HepG2 (cell line): ENCODE measurements at regions not wholly inside any gene's neighbourhood (a gene's known extent, or its start where the extent isn't known, plus 50 kb on each side); places are given as distances from the start of the nearest gene placed in this dataset.

Source experiments
- ATAC-seq: fragments of 200-7000 bp; cut with Tn5 transposase; 3 replicates; pipeline ENCODE4 v1.9.1; 2020; ENCODE audit warnings: mild to moderate bottlenecking, moderate library complexity
- BruUV-seq: library from RNA; stranded (reverse); fragments of 400-500 nt; replicated peaks from 2 replicates; lab custom pipeline; 2021; lab: Mats Ljungman, UMichigan
- CTCF ChIA-PET: fragments of 300-600 bp; formaldehyde crosslinking; extraction: SDS; loops from one replicate; lab custom pipeline; 2021; ENCODE audit warnings: low total read pairs, inconsistent platforms, low intra/inter-chr PET ratio; lab: Yijun Ruan, JAX
- POLR2A ChIA-PET: fragments of 350-600 bp; sonication (Branson Sonifier 250); formaldehyde crosslinking; loops from one replicate; lab custom pipeline; 2020; ENCODE audit warnings: antibody characterized with exemption, inconsistent platforms; lab: Yijun Ruan, JAX
- DNase-seq: peaks from one replicate; pipeline ENCODE4 v3.0.0-alpha.2; 2015; ENCODE audit warnings: low spot score
- FAIRE-seq: peaks from 3 replicates; lab custom pipeline; 2011; peaks lifted over from hg19 to GRCh38; lab: Jason Lieb, UNC
- H2AFZ ChIP-seq: one replicate; pipeline ENCODE4 v1.6.1; 2011; ENCODE audit warnings: low read length, inconsistent platforms
- H3K27ac ChIP-seq: fragments of 300-600 bp; 3 replicates; pipeline ENCODE4 v1.8.0; 2011; ENCODE audit warnings: mixed run types, mild to moderate bottlenecking, mixed read lengths, low read length, inconsistent platforms; ENCODE audit not compliant: insufficient read depth; ENCODE audit errors: extremely low read length
- H3K27me3 ChIP-seq, 2 experiments: fragments of 200-600 bp in 1 of 2; 2 replicates in 1 of 2; 3 replicates in 1 of 2; pipeline versions ENCODE4 v1.6.0 to v1.8.0; 2011; ENCODE audit warnings: low read length in 2 of 2, mild to moderate bottlenecking in 2 of 2, moderate library complexity in 2 of 2, inconsistent platforms in 1 of 2; ENCODE audit not compliant: insufficient read depth in 2 of 2, control insufficient read depth in 1 of 2
- H3K36me3 ChIP-seq, 2 experiments: fragments of 200-600 bp in 1 of 2; replicated peaks in 1 of 2; 2 replicates in 1 of 2; 3 replicates in 1 of 2; pipeline versions ENCODE4 v1.5.1 to v1.8.0; 2011; ENCODE audit warnings: low read length in 2 of 2, inconsistent platforms in 1 of 2; ENCODE audit not compliant: insufficient read depth in 2 of 2, control insufficient read depth in 1 of 2
- H3K4me1 ChIP-seq: 2 replicates; pipeline ENCODE4 v1.5.1; 2012; ENCODE audit warnings: low read length, inconsistent platforms; ENCODE audit not compliant: insufficient read depth
- H3K4me2 ChIP-seq: 2 replicates; pipeline ENCODE4 v1.6.0; 2011; ENCODE audit warnings: low read depth, low read length, inconsistent platforms
- H3K4me3 ChIP-seq, 3 experiments: fragments of 200-600 bp in 1 of 3; sonication (generic), shearing (Covaris generic) in 1 of 3; replicated peaks in 1 of 3; 2 replicates each; pipeline ENCODE4 v1.5.1; 2011 to 2016; ENCODE audit warnings: low read length in 3 of 3, inconsistent platforms in 2 of 3, low read depth in 2 of 3, mild to moderate bottlenecking in 2 of 3, control low read depth in 1 of 3, mixed read lengths in 1 of 3; ENCODE audit not compliant: insufficient read depth in 1 of 3
- H3K79me2 ChIP-seq: one replicate; pipeline ENCODE4 v1.6.1; 2011; ENCODE audit warnings: low read length, inconsistent platforms; ENCODE audit not compliant: insufficient read depth
- H3K9ac ChIP-seq: 2 replicates; pipeline ENCODE4 v1.6.0; 2011; ENCODE audit warnings: mild to moderate bottlenecking, low read depth, low read length, inconsistent platforms; ENCODE audit not compliant: insufficient read depth
- H3K9me3 ChIP-seq: 2 replicates; pipeline ENCODE4 v1.5.1; 2012; ENCODE audit warnings: mild to moderate bottlenecking, low read length
- H4K20me1 ChIP-seq: 2 replicates; pipeline ENCODE4 v1.6.0; 2011; ENCODE audit warnings: inconsistent platforms, mild to moderate bottlenecking, low read length, moderate library complexity; ENCODE audit not compliant: insufficient read depth
- CREB1 ChIP-seq, 2 experiments: fragments of 450-650 bp in 1 of 2; IDR thresholded peaks; 2 replicates each; pipeline ENCODE4 v1.6.1; 2016 to 2017; ENCODE audit warnings: control low read depth in 1 of 2, mild to moderate bottlenecking in 1 of 2, missing compliant biosample characterization in 1 of 2, missing genetic modification characterization in 1 of 2
- HINFP ChIP-seq: sonication (generic); formaldehyde crosslinking; IDR thresholded peaks from 2 replicates; pipeline ENCODE4 v1.4.0; 2020; ENCODE audit warnings: low read depth, mild to moderate bottlenecking, missing genetic modification reagents
- IKZF1 ChIP-seq: fragments of 450-650 bp; IDR thresholded peaks from 2 replicates; pipeline ENCODE4 v1.7.1; 2016
- MAZ ChIP-seq, 2 experiments: sonication (generic) in 1 of 2; formaldehyde crosslinking in 1 of 2; IDR thresholded peaks; 2 replicates each; pipeline versions ENCODE4 v1.5.0 to v1.6.1; 2012 to 2020; ENCODE audit warnings: low read depth in 2 of 2, mild to moderate bottlenecking in 2 of 2, borderline replicate concordance in 1 of 2, improper control_type of control experiment in 1 of 2, low read length in 1 of 2, missing genetic modification reagents in 1 of 2, moderate library complexity in 1 of 2
- SOX6 ChIP-seq, 2 experiments: fragments of 450-650 bp in 1 of 2; sonication (generic) in 1 of 2; formaldehyde crosslinking in 1 of 2; IDR thresholded peaks; 2 replicates each; pipeline versions ENCODE4 v1.4.0 to v1.6.1; 2017 to 2020; ENCODE audit warnings: antibody characterized with exemption in 1 of 2, mild to moderate bottlenecking in 1 of 2, missing genetic modification reagents in 1 of 2
- ZNF576 ChIP-seq: sonication (generic); formaldehyde crosslinking; IDR thresholded peaks from 2 replicates; pipeline ENCODE4 v1.4.0; 2020; ENCODE audit warnings: mild to moderate bottlenecking, missing genetic modification reagents
- WGBS: methylation state at CpG from one replicate; pipeline ENCODE4 v1.1.6; 2017; ENCODE audit warnings: low lambda C conversion rate; 5-methylcytosine and 5-hydroxymethylcytosine counted together
- in situ Hi-C: cut with HindIII; loops from 2 replicates; pipeline ENCODE4 v1.10.0; 2017; ENCODE audit warnings: low pct_unique_long_range_greater_than_20kb; ENCODE audit not compliant: extremely low pct_ligation_motif_present
- intact Hi-C: fragments of 100-400 bp; cut with micrococcal nuclease; formaldehyde crosslinking; loops from one replicate; pipeline ENCODE4 v1.10.0; 2022; ENCODE audit not compliant: unreplicated experiment

GRCh38 chr12:131537267-131537958, 173.5 kb upstream of the SFSWAP start:
- CTCF ChIA-PET, result no interaction called here
- no peak overlapping the region for H3K9ac ChIP-seq
- no TSS peak for BruUV-seq

GRCh38 chr12:131539381-131539780, 171.5 kb upstream of the SFSWAP start:
- H2AFZ ChIP-seq, result no peak overlapping the region
- no peaks in the 10 kb centered on the region for H3K36me3 ChIP-seq
- intact Hi-C loops, result no loop called here
- no peak overlapping the region for H3K4me3 ChIP-seq
- FAIRE-seq (no peak), DNase-seq (no peak), ATAC-seq (no peak)
- ChIA-PET CTCF (no interaction called here), POLR2A (no interaction called here)
- no peak overlapping the region for H3K4me2 ChIP-seq
- no peaks in the 10 kb centered on the region for H3K9me3 ChIP-seq
- H3K9ac ChIP-seq, result no peak overlapping the region
- in situ Hi-C loops, result no loop called here
- BruUV-seq, result no TSS peak
- H4K20me1 ChIP-seq, result no peaks in the 10 kb centered on the region
- H3K27ac ChIP-seq, result no peak overlapping the region
- H3K27me3 ChIP-seq, result peaks cover 6 to 31% of the 10 kb centered on the region in 2 experiments; a peak in 2 of 5 replicates
- no peaks in the 10 kb centered on the region for H3K4me1 ChIP-seq
- TF ChIP-seq IKZF1 (peak; percentile 41; the same call in 1 of the 2 replicates), CREB1 (IDR thresholded peaks at IDR 0.05) (peak; percentile 96), CREB1 (CRISPR knock-in tag; IDR thresholded peaks at IDR 0.05) (no peak), ZNF576 (CRISPR knock-in tag) (no peak), MAZ (IDR thresholded peaks at IDR 0.05; ENCODE audit: borderline replicate concordance, low read depth, low read length) (no peak), MAZ (CRISPR knock-in tag; IDR thresholded peaks at IDR 0.05; ENCODE audit: low read depth) (no peak), SOX6 (IDR thresholded peaks at IDR 0.05) (0 out of 2 replicates have a peak, but pooled peaks have one; percentile 8), SOX6 (CRISPR knock-in tag; IDR thresholded peaks at IDR 0.05) (no peak)
- 51% methylated on average over 2 of the region's 2 CpGs for WGBS
- H3K79me2 ChIP-seq, result no peaks in the 10 kb centered on the region

More at GRCh38 chr12:131537267-131537958, 173.5 kb upstream of the SFSWAP start:
- no peak overlapping the region for H3K4me2 ChIP-seq
- H3K79me2 ChIP-seq, result no peaks in the 10 kb centered on the region
- POLR2A ChIA-PET, result no interaction called here
- intact Hi-C loops (no loop called here), in situ Hi-C loops (no loop called here)
- peaks cover 6 to 43% of the 10 kb centered on the region in 2 experiments; a peak in 3 of 5 replicates for H3K27me3 ChIP-seq
- no peaks in the 10 kb centered on the region for H4K20me1 ChIP-seq
- FAIRE-seq (no peak), DNase-seq (no peak), ATAC-seq (no peak)
- no peaks in the 10 kb centered on the region for H3K4me1 ChIP-seq
- H3K9me3 ChIP-seq, result no peaks in the 10 kb centered on the region
- H3K27ac ChIP-seq, result no peak overlapping the region
- H3K36me3 ChIP-seq, result no peaks in the 10 kb centered on the region
- H3K4me3 ChIP-seq, result no peak overlapping the region
- no peak for TF ChIP-seq HINFP (CRISPR knock-in tag)
- WGBS, result 18% methylated on average over 11 of the region's 11 CpGs
- no peak overlapping the region for H2AFZ ChIP-seq
